ENCODE measurements at regions not wholly inside any gene's neighbourhood (a gene's known extent, or its start where the extent isn't known, plus 50 kb on each side); places are given as distances from the start of the nearest gene placed in this dataset.

GRCh38 chr1:207962716-207963426 lies 51.9 kb upstream of the CD34 start:
- H3K4me3 Mint-ChIP-seq = peak overlapping the region; percentile 89
- no peaks in the 10 kb centered on the region for H3K9me3 Mint-ChIP-seq
- TF ChIP-seq, protein P1, sequence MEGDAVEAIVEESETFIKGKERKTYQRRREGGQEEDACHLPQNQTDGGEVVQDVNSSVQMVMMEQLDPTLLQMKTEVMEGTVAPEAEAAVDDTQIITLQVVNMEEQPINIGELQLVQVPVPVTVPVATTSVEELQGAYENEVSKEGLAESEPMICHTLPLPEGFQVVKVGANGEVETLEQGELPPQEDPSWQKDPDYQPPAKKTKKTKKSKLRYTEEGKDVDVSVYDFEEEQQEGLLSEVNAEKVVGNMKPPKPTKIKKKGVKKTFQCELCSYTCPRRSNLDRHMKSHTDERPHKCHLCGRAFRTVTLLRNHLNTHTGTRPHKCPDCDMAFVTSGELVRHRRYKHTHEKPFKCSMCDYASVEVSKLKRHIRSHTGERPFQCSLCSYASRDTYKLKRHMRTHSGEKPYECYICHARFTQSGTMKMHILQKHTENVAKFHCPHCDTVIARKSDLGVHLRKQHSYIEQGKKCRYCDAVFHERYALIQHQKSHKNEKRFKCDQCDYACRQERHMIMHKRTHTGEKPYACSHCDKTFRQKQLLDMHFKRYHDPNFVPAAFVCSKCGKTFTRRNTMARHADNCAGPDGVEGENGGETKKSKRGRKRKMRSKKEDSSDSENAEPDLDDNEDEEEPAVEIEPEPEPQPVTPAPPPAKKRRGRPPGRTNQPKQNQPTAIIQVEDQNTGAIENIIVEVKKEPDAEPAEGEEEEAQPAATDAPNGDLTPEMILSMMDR (IDR thresholded peaks at IDR 0.05) = no peak
- H3K36me3 Mint-ChIP-seq (ENCODE audit: low read depth) = no peaks in the 10 kb centered on the region
- peaks cover 5% of the 10 kb centered on the region for H3K27me3 Mint-ChIP-seq (ENCODE audit: insufficient read depth)
- H3K27ac Mint-ChIP-seq = peak overlapping the region; percentile 82
- H3K4me1 Mint-ChIP-seq (ENCODE audit: low read depth) = peaks cover 32% of the 10 kb centered on the region
- no peak for DNase-seq
